HG02885 (cell line): ENCODE measurements at regions not wholly inside any gene's neighbourhood (a gene's known extent, or its start where the extent isn't known, plus 50 kb on each side); places are given as distances from the start of the nearest gene placed in this dataset.
"Not testable (repeated sequence)": the region's sequence is repeated elsewhere in the genome, so short reads cannot be mapped to it uniquely, and the experiment has no call there.

Experiments used
- ATAC-seq: cut with Tn5 transposase; IDR thresholded peaks from one replicate; pipeline ENCODE4 v1.9.1; 2021; ENCODE audit warnings: mild to moderate bottlenecking; ENCODE audit not compliant: unreplicated experiment, poor library complexity

GRCh38 chr15:38614621-38615020 is 50.0 kb upstream of the RASGRP1 start:
- no peak for ATAC-seq

DNA sequence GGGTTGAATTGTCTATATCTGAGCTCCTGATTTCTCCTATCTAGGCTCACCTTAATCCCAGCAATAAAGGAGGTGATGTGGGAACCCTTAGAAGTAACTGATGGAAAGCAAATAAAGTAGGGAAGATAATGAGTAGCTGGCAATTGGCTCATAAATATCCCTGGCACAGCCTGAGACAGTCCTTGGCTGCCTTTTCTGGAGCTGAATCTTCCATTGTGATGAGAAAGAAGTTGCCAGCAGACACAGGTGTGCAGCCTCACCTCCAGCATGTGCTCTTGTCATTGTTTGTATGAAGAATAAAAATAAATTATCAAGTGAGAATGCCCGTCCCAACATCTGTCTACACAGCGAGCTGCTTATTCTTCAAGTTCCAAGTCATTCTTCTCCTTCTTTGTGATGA is 53.2 kb upstream of the RASGRP1 start:
- no peak for ATAC-seq

DNA sequence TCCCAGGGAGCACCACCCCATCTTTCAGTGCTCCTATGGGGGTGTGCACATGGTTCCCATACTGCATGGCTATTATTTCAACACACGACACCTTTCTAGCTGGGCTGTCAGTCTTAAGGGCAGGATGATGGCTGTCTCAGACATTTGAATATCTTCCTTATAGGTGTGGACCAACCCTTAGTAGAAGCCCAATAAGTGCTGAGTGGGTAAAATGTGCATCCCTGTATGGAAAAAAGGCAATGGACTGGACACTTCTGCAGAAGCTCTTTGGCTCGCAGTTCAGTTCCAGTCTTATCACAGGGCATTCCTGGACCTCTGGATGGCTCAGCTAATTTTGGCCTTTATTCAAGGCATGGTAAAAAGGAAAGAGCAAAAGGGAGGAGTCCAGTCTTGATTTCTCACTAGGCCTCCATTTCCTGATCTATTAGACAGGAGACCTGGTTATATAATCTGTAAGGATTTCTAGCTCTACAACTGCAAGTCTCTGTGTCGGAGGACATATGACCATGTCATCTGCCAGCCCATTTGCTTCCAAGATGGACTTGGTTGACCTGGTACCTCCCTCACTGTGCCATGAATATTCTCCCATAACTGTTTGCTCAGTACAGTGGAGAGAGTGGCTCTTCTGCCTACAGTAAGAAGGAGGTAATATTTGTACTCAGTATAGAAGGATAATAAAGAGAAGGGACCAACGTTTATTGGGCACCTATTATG is 53.8 kb upstream of the RASGRP1 start:
- ATAC-seq, result no peak

DNA sequence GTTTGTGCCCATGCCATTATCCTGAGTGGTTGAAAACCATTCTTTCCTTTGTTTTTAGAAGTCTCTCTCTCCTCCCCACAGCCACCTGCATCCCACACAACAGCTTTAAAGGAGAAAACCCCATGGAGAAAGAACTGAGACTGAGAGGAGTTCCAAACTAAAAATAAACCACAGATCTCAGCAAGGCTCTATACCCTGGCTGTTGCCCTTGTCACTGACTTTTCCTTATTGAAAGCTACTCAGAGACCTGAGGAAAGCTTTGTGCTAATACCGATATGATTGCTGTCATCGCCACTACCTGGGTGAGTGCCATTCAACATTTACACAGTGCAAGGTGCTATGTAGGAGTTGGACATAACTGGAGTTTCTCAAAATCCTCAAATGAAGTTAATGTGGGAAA is 55.5 kb upstream of the RASGRP1 start:
- no peak for ATAC-seq

- ATAC-seq, result no peak
These were observed 56.4 kb upstream of the RASGRP1 start for GRCh38 chr15:38620851-38621594.

DNA sequence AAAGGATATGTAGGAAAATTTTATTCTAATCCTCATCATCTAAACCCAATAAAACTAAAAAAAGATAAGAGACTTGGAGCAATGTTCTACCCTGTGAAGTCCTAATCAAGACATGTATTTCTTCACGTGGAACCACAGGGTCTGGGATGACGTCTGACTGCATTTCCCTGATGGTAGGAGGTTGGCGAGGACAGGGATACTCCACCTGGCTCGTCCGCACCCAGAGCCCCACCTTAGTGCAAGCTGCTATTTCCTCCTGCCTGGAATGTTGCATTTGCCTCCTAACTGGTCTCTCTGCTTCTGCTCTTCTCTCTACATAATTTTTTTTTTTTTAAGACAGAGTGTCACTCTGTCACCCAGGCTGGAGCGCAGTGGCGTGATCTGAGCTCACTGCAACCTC is 57.7 kb upstream of the RASGRP1 start:
- no peak for ATAC-seq

GRCh38 chr15:38622908-38623307 is 58.3 kb upstream of the RASGRP1 start:
- no peak for ATAC-seq

DNA sequence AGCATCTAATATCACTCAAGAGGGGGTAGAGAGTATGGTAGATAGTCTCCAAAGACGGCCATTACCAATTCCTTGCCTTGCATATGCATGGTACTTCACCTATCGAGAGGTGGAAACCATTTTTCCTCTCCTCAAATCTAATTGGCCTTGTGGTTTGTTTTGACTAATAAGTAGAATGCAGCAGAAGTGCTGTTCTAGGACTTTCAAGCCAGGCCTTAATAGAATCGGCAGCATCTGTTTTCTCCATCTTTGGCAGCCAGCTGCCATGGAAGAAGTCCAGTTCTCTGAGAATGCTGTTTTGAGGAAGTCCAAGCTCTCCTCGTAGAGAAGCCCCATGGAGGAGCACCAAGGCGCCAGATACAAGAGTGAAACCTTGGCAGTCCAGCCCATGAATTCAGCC is 59.1 kb upstream of the RASGRP1 start:
- ATAC-seq, result peak; percentile 28

DNA sequence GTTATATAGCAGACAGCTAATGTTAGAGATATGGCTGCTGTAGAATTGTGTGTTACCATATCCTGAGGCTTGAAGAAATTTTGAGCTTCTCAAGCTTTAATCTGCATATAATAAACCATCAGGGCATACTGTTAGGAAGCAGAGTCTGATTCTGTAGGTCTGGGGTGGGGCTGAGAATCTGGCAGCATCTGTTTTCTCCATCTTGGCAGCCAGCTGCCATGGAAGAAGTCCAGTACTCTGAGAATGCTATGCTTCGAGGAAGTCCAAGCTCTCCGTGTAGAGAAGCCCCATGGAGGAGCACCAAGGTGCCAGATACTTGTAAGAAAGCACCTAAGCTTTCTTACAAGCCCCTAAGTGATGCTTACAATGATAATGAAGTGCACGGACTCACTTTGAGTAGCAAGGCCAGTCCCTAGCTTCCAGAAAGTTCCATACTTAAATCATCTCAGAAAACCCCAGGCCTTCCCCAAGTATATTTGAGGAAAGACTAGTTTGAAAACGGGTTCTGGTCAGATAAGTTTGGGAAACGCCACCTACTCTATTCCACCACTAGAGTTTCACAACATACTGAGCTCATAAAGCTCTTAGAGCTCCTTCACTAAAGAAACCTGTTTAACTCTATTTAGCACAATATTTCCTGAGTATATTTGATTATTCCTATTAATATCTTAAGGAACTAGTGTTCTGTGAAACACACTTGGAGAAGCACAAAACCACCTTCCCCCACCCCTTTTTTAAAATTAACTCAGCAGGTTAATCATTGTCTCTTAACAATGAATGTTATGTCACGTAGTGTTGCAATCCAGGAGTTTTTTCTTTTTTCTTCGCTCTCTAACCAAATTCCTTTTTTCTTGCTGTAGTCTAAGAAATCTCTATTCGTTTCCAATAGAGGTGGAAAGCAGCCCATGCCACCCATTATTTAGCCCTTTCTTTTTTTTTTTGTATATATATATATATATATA is 59.9 kb upstream of the RASGRP1 start:
- ATAC-seq, result peak; percentile 41

DNA sequence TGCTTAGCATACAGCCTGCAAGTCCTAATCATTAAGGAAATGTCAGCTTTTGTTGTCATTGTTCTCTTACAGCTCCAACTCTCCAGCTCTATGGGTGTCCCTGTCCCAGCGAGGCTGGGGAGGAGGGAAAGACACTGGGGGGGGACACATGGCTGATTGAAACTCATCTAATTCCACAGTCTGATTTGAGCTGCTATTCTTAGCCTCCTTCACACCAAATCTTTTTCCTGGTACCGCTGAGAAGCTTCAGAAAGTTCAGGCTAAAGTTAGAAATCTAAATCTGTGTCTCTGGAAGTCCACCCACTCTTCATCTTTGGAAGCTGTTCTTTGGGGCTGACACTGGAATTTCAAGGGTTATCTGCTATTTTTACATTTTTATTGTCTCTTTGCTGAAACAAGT is 61.3 kb upstream of the RASGRP1 start:
- ATAC-seq, result no peak

DNA sequence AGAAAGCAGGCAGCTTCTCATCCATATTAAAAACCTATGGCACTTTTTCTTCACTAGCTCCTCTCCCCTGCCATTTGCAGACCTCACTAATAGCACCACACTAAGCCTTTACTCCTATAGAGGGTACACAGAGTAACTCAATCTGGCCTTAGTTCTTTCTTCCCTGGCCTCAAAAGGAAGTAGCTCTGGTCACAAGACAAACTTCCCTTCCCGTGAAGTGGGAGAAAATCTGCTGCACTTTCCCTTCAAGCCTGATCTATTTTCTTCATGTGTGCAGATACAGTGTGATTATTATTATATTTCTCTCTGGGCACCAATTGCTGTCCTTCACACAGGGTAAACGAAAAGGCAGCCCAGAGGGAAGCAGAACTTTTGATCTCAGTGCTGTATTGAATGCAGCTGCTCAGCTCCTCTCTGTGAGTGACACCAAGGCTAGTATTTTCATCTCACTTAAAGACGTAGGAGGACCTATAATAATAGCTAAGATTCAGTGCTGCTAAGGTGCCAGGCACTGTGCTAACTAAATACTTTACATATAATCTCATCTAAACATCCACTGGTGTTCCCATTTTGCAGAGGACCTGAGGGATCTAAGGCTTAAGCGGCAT is 61.9 kb upstream of the RASGRP1 start:
- ATAC-seq, result no peak

DNA sequence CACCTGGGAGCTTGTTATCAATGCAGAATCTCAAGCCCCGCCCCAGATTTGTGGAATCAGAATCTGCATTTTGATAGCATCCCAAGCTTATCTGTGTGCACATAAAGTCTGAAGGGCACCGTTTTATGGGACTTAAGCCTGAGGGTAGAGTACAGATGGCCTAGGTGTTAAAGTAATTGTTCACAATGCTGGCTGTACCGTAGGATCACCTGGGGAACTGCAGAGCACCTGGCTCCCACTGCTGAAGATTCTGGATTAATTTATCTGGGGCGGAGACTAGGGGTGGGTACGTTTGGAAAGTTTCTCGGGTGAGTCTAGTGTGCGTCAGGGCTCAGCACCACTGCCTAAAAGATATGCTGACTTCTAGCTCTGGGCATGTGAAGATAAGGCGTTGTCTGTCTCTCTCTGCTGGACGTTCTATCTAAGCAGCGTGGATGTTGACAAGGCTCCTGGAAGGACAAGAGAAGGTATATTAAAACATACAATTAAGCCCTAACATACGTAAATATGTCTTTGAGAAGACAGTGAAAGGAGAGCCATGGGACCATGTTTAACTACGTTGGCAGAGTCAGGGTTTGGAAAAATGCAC is 63.2 kb upstream of the RASGRP1 start:
- ATAC-seq, result no peak

- ATAC-seq, result no peak
These were observed 66.8 kb upstream of the RASGRP1 start for GRCh38 chr15:38631119-38632075.

DNA sequence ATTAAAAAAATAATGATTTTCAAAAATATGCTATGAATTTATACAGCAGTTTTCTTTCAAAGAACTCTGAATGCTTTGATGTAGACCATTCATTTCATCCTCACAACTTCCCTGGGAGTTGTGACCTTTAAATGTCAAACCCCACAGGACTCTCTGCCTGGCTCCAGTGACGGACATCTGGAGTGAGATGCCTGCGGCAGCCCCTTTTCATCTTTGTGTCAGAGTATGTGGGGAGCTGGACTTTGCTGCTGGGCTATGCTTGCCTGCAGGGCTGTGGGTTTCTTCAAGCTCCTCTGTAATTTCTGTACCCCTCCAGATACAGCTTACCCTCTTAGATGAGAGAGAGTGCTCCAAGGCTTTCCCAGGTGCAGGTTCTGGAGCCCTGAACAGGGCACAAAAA is 70.6 kb upstream of the RASGRP1 start:
- ATAC-seq, result no peak

GRCh38 chr15:38636597-38636996 is 72.0 kb upstream of the RASGRP1 start:
- ATAC-seq, result no peak

GRCh38 chr15:38638126-38638525 is 73.5 kb upstream of the RASGRP1 start:
- ATAC-seq, result no peak

DNA sequence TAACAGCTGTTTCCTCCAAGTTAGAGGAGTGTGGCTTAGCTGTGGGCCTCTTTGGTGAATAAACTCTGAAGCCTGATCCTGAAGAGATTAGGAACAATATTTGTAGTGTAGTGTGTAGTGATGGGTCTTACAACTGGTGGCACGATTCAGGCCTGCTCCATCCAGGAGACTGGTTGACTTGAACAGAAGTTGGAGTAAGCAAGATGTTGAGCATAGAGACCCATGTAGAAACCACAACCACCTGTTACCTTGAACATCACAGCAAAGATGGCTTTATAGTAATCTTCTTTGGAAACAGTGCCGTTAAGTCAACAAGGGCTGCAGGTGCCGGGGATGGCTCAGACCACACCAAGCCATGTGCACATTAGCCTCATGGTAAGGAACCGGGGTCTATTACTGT is 74.2 kb upstream of the RASGRP1 start:
- ATAC-seq, result no peak

GRCh38 chr15:38642689-38643270 is 78.2 kb upstream of the RASGRP1 start:
- ATAC-seq, result no peak

- ATAC-seq, result not testable (repeated sequence)
These were observed 79.7 kb upstream of the RASGRP1 start for GRCh38 chr15:38644353-38644752.
